Epithelial cell of esophagus (primary cell): ENCODE measurements at regions not wholly inside any gene's neighbourhood (a gene's known extent, or its start where the extent isn't known, plus 50 kb on each side); places are given as distances from the start of the nearest gene placed in this dataset.

Source experiments
- DNase-seq: peaks from one replicate; pipeline ENCODE4 v3.0.0; 2010; ENCODE audit warnings: low read depth
- H3K4me3 ChIP-seq: 2 replicates; pipeline ENCODE4 v1.5.1; 2011; ENCODE audit warnings: mild to moderate bottlenecking, low read length, control low read depth
- TF ChIP-seq, protein P1 (sequence below): IDR thresholded peaks from 2 replicates; pipeline ENCODE4 v1.5.1; 2011; ENCODE audit warnings: low read depth, mild to moderate bottlenecking, low read length, control low read depth, inconsistent platforms; ENCODE audit not compliant: insufficient read depth; ENCODE audit errors: missing control alignments

DNA sequence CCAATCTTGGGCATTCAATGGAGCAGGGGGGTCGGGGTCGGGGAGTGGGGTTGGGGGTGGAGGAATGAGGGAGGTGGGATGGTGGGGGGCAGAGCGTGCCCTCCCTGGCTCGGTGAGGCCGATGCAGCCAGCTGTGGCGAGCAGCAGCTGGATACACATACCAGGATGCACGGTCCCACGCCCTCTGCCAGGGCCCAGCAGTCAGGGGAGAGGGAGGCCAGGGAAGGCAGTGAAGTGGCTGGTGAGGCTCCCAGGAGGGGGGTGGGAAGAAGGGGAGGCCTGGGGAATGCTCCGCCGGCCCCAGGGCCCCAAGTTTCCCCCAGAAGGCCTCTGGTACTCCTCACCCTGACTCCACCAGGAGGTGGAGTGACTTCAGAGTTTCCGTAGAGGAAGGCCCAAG is 77.6 kb upstream of the LHX1 start:
- no peak for DNase-seq
- TF ChIP-seq, protein P1, sequence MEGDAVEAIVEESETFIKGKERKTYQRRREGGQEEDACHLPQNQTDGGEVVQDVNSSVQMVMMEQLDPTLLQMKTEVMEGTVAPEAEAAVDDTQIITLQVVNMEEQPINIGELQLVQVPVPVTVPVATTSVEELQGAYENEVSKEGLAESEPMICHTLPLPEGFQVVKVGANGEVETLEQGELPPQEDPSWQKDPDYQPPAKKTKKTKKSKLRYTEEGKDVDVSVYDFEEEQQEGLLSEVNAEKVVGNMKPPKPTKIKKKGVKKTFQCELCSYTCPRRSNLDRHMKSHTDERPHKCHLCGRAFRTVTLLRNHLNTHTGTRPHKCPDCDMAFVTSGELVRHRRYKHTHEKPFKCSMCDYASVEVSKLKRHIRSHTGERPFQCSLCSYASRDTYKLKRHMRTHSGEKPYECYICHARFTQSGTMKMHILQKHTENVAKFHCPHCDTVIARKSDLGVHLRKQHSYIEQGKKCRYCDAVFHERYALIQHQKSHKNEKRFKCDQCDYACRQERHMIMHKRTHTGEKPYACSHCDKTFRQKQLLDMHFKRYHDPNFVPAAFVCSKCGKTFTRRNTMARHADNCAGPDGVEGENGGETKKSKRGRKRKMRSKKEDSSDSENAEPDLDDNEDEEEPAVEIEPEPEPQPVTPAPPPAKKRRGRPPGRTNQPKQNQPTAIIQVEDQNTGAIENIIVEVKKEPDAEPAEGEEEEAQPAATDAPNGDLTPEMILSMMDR, result no peak
- no peak overlapping the region for H3K4me3 ChIP-seq

DNA sequence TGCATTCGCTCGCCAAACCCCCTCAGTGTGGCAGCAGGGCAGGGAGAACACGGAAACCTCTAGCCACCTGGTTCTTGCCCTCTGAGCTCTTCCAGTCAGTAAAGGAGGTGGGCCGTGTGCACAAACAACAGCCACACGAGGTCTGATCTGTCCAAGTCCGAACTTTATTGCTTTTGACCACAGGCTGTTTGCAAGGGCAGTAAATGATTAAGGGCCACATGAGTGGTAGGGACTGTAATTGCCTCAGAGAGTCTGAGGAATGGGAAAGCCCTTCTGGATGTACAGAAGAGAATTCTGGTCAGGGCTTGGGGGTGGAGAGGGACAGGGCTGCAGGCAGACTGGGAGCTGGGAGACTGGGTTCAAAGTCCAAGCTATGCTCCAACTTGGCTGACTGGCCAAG is 75.7 kb upstream of the LHX1 start:
- TF ChIP-seq, protein P1, result no peak
- no peak overlapping the region for H3K4me3 ChIP-seq
- DNase-seq, result no peak

DNA sequence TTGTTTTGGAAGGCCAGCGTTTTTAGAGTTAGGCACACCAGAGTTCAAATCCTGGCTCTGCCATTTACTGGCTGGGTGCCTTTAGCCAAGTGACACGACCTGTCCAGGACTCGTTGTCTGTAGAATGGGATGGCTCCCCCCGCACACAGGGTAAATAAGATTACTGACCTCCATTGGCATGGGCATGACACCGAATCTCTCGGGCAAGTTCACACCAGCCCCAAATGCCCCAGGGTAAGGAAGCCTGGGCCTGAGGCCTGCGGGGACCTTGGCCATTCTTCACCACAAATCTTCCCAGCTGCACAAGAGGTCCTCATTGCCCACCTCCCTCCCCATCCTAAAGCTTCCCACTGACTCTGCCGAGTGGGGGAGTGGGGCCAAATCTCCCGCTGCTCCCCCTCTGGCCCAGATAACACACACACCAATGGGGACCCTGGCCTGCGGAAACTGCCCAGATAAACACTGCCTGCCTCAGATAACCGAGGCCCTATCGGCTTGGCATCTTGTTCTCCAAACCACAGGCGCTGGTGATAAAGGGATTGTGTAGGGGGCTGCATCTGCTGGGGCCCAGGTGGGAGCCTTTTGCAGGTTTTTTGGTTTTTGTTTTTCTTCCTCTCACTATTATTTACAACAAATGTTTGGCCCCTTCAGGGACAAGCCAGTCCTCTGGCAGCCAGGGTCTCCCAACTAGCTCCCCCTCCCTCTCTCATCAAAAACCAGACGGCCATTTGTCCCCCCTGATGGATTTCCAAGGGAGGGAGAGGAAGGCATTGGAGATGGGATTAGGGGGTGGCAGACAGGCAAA is 75.0 kb upstream of the LHX1 start:
- no peak overlapping the region for H3K4me3 ChIP-seq
- no peak for DNase-seq
- TF ChIP-seq, protein P1, result no peak

DNA sequence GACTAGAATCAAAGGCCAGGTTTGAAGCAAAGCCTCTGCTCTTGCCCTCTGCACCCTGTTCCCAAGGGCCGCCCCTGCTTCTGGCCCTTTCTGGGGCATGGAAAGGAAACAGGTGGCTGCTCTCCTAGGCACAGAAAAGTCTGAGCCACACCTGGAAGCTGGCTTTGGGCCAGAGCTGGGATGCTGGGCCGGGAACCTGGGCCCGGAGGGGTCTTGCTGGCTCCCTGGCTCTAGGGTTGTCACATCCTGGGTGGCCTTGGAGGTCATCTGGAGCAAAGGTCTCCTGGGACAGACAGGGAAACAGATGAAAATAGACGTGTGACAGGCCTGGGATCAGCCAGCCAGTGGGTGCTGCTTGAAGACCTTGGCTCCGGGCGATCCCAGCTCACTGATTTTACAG is 74.1 kb upstream of the LHX1 start:
- H3K4me3 ChIP-seq, result no peak overlapping the region
- TF ChIP-seq, protein P1, result no peak
- no peak for DNase-seq

DNA sequence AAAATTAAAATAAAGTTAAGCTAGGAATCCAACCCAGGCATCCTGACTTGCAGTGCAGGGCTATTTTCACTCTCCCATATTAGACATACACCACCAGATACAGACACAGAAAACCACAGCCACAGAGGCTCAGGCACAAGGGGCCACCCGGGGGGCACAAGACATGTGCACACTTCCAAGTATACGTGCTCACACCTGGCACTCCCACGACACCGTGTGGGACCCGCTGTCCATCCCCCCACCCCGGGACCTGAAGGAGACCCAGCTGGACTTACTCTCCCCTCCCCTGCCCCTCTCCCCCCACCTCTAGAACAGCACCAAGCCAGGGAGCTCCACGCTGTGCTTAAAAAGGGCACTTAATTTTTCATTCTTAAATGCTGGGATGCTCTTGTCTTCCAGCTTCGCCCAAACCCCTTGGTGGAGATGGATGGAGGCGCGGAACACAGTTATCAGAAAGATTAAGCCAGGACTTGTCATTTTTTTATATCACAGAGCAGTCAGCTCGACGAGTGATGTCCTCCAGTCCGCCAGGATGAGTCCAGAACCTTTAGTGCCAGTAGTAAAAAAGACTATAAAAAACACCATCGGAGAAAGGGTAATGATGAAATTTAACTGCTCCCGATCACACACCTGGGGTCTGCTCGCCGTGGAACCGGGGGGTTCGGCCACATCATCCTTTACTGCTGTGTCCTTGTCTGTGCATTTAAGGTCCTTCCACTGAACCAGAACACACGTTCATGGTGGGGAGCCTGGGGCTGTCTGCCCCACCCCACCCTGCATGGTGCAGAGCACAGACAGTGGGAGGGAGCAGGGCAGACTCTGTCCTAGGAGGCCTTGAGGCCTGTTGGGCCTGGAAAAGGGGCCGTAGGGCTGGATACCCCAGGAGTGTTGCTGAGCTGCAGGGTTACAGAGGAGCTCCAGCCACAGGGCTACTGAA is 73.3 kb upstream of the LHX1 start:
- TF ChIP-seq, protein P1, result no peak
- no peak for DNase-seq
- no peak overlapping the region for H3K4me3 ChIP-seq

DNA sequence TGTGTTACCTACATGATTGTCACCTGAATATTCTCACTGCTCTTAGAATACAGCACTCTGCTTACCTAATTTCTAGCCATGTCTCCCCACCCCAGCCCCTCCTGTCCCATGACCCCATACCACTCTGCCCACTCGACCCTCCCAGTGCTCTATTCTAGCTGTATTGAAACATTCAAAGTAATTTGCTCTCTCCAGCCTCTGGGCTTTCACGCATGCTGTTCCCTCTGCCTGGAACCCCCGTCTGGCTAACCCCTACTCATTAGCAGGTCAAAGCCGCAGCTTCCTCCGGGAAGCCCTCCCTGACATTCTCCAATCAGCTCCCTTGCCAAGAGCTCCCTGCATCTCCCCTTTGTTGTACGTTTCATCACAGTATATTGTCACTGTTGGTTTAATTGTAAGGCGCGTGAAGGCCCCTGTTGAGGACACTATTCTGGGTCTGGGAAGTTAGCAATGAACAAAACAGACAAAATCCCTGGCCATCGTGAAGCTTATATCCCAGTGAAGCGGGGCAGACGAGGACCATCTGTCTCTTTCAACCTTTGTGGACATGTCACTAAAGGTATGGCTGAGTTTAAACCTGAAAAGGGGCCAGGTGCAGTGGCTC is 72.3 kb upstream of the LHX1 start:
- TF ChIP-seq, protein P1, result no peak
- no peak overlapping the region for H3K4me3 ChIP-seq
- DNase-seq, result no peak
